ENCODE measurements at regions not wholly inside any gene's neighbourhood (a gene's known extent, or its start where the extent isn't known, plus 50 kb on each side); places are given as distances from the start of the nearest gene placed in this dataset.

DNA sequence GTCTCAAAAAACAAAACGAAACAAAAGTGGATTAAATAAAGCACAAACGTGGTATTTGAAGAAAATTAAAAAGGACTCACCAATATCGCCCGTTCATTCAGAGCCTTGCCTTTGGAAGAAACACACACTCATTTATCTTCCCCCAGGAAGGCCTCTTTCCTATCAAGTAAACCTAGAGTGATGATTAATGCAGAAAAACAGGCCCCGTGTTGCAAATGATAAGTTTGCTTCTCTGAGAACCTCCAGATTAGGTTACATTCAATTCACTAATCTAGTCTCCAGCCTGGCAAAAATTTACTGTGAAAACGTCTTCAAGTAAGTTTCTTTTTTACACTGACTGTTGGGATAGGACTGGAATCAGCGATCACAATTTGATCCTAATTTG, 78.0 kb upstream of the C1GALT1 start:
- H3K4me1 ChIP-seq (ENCODE audit: control insufficient read depth, insufficient read depth, low read length), result peaks cover 2% of the 10 kb centered on the region
- no peak overlapping the region for H3K4me3 ChIP-seq (ENCODE audit: low read depth, low read length)
- H3K36me3 ChIP-seq (ENCODE audit: control insufficient read depth in 2 of 2, insufficient read depth in 1 of 2, low read length in 2 of 2), result no peaks in the 10 kb centered on the region
- CTCF ChIA-PET, result interaction anchor here (0.6 to 2.1 kb wide), 10 partner anchors 10 to 1192 kb away, joined by 3 to 24 read pairs (median 5); no protein-coding TSS in a partner anchor
- TF ChIP-seq HOXC10 (CRISPR knock-in tag; IDR thresholded peaks at IDR 0.05) (no peak), ZBTB20 (tag by site-specific recombination; IDR thresholded peaks at IDR 0.05) (no peak), SCRT2 (tag by site-specific recombination; IDR thresholded peaks at IDR 0.05) (no peak), ZNF544 (tag by site-specific recombination; IDR thresholded peaks at IDR 0.05) (no peak), ZNF776 (tag by site-specific recombination; IDR thresholded peaks at IDR 0.05; ENCODE audit: borderline replicate concordance) (no peak), ZNF571 (tag by site-specific recombination; IDR thresholded peaks at IDR 0.05) (no peak), ZNF16 (tag by site-specific recombination; IDR thresholded peaks at IDR 0.05; ENCODE audit: low read depth) (no peak), ZNF473 (tag by site-specific recombination; IDR thresholded peaks at IDR 0.05) (no peak), ZNF777 (tag by site-specific recombination; IDR thresholded peaks at IDR 0.05; ENCODE audit: borderline replicate concordance) (no peak), ZNF548 (tag by site-specific recombination; IDR thresholded peaks at IDR 0.05) (no peak), ZNF394 (tag by site-specific recombination; IDR thresholded peaks at IDR 0.05; ENCODE audit: borderline replicate concordance) (no peak), ZFP41 (tag by site-specific recombination; IDR thresholded peaks at IDR 0.05; ENCODE audit: borderline replicate concordance) (no peak)
- TF ChIP-seq, protein P1, sequence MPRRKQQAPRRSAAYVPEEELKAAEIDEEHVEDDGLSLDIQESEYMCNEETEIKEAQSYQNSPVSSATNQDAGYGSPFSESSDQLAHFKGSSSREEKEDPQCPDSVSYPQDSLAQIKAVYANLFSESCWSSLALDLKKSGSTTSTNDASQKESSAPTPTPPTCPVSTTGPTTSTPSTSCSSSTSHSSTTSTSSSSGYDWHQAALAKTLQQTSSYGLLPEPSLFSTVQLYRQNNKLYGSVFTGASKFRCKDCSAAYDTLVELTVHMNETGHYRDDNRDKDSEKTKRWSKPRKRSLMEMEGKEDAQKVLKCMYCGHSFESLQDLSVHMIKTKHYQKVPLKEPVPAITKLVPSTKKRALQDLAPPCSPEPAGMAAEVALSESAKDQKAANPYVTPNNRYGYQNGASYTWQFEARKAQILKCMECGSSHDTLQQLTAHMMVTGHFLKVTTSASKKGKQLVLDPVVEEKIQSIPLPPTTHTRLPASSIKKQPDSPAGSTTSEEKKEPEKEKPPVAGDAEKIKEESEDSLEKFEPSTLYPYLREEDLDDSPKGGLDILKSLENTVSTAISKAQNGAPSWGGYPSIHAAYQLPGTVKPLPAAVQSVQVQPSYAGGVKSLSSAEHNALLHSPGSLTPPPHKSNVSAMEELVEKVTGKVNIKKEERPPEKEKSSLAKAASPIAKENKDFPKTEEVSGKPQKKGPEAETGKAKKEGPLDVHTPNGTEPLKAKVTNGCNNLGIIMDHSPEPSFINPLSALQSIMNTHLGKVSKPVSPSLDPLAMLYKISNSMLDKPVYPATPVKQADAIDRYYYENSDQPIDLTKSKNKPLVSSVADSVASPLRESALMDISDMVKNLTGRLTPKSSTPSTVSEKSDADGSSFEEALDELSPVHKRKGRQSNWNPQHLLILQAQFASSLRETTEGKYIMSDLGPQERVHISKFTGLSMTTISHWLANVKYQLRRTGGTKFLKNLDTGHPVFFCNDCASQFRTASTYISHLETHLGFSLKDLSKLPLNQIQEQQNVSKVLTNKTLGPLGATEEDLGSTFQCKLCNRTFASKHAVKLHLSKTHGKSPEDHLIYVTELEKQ (tag by site-specific recombination; IDR thresholded peaks at IDR 0.05; ENCODE audit: borderline replicate concordance), result no peak
- TF ChIP-seq, protein P2, sequence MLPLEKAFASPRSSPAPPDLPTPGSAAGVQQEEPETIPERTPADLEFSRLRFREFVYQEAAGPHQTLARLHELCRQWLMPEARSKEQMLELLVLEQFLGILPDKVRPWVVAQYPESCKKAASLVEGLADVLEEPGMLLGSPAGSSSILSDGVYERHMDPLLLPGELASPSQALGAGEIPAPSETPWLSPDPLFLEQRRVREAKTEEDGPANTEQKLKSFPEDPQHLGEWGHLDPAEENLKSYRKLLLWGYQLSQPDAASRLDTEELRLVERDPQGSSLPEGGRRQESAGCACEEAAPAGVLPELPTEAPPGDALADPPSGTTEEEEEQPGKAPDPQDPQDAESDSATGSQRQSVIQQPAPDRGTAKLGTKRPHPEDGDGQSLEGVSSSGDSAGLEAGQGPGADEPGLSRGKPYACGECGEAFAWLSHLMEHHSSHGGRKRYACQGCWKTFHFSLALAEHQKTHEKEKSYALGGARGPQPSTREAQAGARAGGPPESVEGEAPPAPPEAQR (tag by site-specific recombination; IDR thresholded peaks at IDR 0.05), result no peak
- TF ChIP-seq, protein P3, sequence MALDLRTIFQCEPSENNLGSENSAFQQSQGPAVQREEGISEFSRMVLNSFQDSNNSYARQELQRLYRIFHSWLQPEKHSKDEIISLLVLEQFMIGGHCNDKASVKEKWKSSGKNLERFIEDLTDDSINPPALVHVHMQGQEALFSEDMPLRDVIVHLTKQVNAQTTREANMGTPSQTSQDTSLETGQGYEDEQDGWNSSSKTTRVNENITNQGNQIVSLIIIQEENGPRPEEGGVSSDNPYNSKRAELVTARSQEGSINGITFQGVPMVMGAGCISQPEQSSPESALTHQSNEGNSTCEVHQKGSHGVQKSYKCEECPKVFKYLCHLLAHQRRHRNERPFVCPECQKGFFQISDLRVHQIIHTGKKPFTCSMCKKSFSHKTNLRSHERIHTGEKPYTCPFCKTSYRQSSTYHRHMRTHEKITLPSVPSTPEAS (tag by site-specific recombination; IDR thresholded peaks at IDR 0.05), result no peak
- TF ChIP-seq, protein P4, sequence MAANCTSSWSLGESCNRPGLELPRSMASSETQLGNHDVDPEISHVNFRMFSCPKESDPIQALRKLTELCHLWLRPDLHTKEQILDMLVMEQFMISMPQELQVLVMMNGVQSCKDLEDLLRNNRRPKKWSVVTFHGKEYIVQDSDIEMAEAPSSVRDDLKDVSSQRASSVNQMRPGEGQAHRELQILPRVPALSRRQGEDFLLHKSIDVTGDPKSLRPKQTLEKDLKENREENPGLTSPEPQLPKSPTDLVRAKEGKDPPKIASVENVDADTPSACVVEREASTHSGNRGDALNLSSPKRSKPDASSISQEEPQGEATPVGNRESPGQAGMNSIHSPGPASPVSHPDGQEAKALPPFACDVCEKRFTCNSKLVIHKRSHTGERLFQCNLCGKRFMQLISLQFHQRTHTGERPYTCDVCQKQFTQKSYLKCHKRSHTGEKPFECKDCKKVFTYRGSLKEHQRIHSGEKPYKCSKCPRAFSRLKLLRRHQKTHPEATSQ (tag by site-specific recombination; IDR thresholded peaks at IDR 0.05), result no peak
- TF ChIP-seq, protein P5, sequence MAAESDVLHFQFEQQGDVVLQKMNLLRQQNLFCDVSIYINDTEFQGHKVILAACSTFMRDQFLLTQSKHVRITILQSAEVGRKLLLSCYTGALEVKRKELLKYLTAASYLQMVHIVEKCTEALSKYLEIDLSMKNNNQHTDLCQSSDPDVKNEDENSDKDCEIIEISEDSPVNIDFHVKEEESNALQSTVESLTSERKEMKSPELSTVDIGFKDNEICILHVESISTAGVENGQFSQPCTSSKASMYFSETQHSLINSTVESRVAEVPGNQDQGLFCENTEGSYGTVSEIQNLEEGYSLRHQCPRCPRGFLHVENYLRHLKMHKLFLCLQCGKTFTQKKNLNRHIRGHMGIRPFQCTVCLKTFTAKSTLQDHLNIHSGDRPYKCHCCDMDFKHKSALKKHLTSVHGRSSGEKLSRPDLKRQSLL (tag by site-specific recombination; IDR thresholded peaks at IDR 0.05), result no peak
- TF ChIP-seq, protein P6, sequence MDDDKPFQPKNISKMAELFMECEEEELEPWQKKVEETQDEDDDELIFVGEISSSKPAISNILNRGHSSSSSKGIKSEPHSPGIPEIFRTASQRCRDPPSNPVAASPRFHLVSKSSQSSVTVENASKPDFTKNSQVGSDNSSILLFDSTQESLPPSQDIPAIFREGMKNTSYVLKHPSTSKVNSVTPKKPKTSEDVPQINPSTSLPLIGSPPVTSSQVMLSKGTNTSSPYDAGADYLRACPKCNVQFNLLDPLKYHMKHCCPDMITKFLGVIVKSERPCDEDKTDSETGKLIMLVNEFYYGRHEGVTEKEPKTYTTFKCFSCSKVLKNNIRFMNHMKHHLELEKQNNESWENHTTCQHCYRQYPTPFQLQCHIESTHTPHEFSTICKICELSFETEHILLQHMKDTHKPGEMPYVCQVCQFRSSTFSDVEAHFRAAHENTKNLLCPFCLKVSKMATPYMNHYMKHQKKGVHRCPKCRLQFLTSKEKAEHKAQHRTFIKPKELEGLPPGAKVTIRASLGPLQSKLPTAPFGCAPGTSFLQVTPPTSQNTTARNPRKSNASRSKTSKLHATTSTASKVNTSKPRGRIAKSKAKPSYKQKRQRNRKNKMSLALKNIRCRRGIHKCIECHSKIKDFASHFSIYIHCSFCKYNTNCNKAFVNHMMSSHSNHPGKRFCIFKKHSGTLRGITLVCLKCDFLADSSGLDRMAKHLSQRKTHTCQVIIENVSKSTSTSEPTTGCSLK (tag by site-specific recombination; IDR thresholded peaks at IDR 0.05), result no peak
- H3K9me3 ChIP-seq (ENCODE audit: control insufficient read depth, insufficient read depth, low read depth, low read length), result no peaks in the 10 kb centered on the region
- H3K27ac ChIP-seq (ENCODE audit: extremely low read depth, low read depth, low read length), result no peak overlapping the region
- POLR2A ChIA-PET, result no interaction called here
